DMS53 treated with DMSO at 0.1 percent for 48 hours (cell line): ENCODE measurements at regions not wholly inside any gene's neighbourhood (a gene's known extent, or its start where the extent isn't known, plus 50 kb on each side); places are given as distances from the start of the nearest gene placed in this dataset.
"Not testable (repeated sequence)": the region's sequence is repeated elsewhere in the genome, so short reads cannot be mapped to it uniquely, and the experiment has no call there.

Source experiments
- DNase-seq: peaks from one replicate; lab custom pipeline; 2025; ENCODE audit not compliant: unreplicated experiment; lab: John Stamatoyannopoulos, UW

- DNase-seq, result no peak
These were observed 348.7 kb upstream of the TNRC6C start for GRCh38 chr17:77609553-77610517.

DNA sequence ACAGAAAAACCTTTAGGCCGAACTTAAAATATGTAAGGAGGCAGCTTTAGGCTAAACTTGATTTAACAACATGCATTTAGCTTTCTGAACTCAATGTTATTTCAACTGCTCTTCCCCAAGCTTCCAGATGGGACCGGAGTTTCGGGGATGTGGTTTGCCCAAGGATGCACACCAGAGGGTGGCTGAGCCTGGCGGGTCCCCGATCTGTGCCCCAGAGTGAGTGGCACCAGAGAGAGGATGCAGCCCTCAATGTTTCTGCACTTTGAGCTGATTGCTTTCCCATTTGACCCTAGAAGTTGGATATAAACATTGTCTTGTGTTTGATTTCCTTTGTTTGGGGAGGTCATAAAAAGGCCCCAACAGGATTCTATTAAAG lies 348.0 kb upstream of the TNRC6C start:
- no peak for DNase-seq

- DNase-seq, result no peak
These were observed 347.5 kb upstream of the TNRC6C start for GRCh38 chr17:77610972-77611521.

- DNase-seq, result no peak
These were observed 346.6 kb upstream of the TNRC6C start for GRCh38 chr17:77611791-77612502.

GRCh38 chr17:77613218-77613617 lies 345.3 kb upstream of the TNRC6C start:
- no peak for DNase-seq

GRCh38 chr17:77613627-77614026 lies 344.9 kb upstream of the TNRC6C start:
- DNase-seq, result no peak

DNA sequence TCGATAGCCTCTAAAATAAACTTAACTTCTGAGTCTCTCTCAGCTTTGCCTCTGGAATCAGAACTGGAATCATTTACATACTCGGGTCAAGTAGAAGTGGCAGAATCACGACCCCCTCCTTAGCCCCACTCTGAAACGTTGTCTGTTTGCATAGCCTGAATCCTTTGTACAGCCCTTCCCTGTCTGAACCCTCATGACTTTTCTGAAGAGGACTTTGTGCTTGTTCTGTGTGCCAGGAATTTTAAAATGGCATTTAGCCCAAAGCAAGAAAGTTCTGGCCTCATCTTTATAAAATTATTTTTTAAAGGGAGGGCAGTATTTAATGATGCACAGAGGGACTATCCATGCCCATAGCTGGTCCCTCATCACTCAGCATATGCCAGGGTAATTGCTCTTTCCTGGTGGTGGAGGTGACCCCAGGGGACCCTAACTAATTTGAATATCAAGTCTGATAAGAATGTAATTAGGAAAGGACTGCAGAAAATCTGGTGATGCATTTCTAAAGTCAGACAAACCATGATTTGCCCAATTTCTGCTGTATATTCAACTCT lies 342.7 kb upstream of the TNRC6C start:
- DNase-seq, result no peak

DNA sequence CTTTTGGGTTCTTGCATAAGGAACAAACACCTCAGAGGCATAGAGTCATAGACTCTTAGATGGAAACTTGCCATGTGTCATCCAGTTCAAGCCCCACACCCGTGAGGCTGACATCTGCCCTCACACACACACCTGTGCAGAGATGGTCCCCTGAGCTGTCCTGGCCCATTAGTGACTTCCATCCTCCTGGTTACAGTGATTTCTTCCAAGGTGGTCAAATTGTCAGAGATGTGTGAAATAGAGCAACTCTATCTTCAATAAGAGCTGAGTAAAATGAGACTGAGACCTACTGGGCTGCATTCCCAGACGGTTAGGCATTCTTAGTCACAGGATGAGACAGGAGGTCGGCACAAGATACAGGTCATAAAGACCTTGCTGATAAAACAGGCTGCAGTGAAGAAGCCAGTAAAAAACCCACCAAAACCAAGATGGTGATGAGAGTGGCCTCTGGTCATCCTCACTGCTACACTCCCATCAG lies 342.2 kb upstream of the TNRC6C start:
- no peak for DNase-seq

- no peak for DNase-seq
These were observed 341.0 kb upstream of the TNRC6C start for GRCh38 chr17:77617516-77617915.

DNA sequence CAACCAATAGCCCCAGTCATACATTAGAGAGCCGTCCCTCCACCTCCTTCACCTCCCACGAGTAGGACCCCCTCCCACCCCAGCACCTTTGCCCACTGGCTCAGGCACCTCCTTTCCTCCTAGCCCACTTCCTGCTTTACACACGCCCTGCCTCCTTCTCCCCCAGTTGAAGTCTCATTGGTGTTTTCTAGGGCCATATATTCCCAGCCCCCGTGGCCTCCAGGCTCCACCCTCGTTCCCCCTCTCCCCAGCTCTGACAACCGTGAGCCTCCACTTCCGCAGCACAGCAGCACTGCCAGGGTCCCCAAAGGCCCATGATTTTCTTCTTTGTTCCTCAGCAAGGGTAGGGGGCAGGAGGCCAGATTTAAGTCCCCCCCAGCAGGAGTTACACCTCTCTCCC lies 340.3 kb upstream of the TNRC6C start:
- DNase-seq, result no peak

- no peak for DNase-seq
These were observed 339.8 kb upstream of the TNRC6C start for GRCh38 chr17:77618731-77619130.

DNA sequence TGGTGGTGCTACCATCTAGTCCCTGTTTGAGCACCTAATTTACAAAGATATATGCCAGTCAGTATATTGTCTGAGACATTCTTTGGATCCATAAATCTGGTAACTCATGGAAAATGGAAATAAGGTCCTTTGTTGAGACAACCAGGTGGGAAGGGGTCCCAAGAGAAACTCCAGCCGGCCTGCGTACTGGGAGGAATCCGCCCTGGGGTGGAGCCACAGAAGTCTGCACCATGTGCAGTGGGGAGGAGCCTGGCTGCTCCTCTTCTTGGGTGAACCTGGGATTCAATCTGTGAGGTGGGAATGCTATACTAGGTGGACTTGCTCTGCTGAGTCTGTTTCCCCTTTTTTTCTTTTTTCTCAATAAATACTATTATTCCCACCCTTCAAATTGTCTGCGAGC lies 339.2 kb upstream of the TNRC6C start:
- no peak for DNase-seq

DNA sequence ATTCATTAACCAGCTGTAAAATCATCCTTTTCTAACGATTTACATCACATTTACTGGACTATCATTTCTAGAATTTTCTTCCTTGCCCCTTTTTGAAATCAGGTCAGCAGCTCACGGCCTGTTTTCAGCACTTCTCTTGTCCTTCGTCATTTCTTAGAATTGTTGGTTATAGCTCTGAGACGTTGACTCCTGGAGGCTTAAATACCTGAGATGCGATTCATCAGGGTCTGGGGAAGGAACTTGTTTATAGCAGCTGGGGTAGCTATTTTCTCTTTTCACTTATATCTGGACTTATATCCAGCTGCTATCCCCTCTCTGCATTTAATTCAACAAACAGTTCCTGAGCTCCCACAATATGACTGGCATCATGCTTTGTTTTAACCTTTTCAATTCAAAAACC lies 338.7 kb upstream of the TNRC6C start:
- no peak for DNase-seq

GRCh38 chr17:77620282-77620681 lies 338.2 kb upstream of the TNRC6C start:
- no peak for DNase-seq

DNA sequence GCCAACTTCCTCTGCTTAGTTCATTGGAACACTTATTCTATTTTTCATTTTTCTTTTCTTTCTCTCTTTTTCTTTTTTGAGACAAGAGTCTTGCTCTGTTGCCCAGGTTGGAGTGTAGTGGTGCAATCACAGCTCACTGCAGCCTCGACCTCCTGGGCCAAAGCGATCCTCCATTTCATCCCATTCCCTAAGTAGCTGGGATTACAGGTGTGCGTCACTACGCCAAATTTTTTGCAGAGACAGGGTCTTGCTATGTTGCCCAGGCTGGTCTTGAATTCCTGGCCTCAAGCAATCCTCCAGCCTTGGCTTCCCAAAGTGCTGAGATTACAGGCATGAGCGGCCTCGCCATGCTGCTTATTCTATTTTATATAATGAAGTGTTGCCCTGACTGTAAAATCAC lies 336.4 kb upstream of the TNRC6C start:
- DNase-seq, result not testable (repeated sequence)

DNA sequence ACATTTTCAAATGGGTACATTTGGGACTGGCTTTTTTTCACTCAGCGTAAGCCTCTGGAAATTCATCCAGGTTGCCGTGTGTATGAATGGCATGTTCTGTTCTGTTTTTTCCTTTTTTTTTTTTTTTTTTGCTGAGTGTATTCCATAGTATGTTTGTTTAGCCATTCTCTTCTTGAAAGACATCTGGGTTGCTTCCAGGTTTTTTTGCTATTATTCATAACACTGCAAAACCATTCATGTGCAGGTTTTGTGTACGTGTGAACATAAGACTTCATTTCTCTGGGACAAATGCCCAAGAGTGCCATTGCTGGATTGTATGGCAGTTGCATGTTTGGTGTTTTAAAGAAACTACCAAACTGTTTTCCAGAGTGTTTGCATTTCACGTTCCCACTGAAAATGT lies 335.9 kb upstream of the TNRC6C start:
- DNase-seq, result no peak

DNA sequence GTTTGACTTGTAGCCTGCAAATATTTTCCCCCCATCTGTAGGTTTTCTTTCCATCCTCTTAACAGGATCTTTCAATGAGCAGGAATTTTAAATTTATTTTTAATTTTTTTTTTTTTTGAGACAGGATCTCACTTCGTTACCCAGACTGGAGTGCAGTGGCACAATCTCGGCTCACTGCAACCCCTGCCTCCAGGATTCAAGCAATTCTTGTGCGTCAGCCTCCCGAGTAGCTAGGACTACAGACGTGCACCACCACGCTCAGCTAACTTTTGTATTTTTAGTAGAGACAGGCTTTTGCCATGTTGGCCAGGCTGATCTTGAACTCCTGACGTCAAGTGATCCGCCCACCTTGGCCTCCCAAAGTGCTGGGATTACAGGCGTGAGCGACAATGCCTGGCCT lies 335.2 kb upstream of the TNRC6C start:
- DNase-seq, result not testable (repeated sequence)

- DNase-seq, result no peak
These were observed 330.5 kb upstream of the TNRC6C start for GRCh38 chr17:77628035-77628434.

DNA sequence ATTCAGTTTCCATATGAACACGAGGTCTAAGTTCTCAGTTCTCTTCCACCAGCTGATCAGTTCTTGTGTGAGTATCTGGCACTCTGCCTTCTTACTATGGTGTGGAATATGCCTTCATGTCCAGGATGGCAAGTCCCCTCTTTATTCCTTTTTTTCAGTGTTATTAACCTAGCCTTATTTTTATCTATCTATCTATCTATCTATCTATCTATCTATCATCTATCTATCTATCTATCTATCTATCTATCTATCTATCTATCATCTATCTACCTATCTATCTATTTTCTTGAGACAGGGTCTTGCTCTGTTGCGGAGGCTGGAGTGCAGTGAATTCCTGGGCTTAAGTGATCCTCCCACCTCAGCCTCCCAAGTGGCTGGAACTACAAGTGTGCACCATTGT lies 329.2 kb upstream of the TNRC6C start:
- DNase-seq, result not testable (repeated sequence)

DNA sequence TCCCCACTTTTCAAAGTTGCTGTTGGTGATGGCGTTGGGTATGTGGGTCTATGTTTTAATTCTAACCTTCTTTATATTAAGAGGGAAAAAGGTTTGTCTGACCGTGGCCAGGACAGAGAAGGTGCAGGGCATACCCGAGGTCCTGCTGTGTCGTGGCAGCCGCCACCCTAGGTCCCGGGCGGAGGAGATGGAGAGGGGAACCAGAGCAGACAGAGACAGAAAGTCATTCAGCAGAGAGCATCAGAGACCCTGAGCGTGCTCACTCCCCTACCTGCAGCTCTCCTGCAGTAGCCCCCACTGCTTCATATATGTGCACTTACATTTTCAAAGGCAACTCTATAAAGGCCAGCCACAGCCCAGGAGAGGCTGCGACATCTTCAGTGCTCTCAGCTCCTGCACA lies 327.2 kb upstream of the TNRC6C start:
- DNase-seq, result no peak

DNA sequence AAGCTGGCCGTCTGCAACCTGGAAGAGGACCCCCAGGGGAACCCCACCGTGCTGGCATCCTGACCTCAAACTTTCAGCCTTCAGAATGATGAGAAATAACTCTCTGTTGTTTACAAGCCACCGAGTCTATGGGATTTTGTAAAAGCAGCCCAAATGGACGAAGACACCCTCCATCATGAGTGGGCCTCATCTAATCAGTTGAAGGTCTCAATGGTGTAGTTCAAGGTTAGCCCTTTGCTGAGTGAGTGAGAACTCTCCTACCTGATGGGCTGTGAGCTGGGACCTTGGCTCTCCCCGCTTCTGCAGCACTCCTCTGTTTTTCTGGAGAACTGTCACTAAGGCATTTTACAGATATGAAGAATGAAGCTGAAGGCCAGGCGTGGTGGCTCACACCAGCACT lies 325.9 kb upstream of the TNRC6C start:
- no peak for DNase-seq

GRCh38 chr17:77634710-77635109 lies 323.8 kb upstream of the TNRC6C start:
- DNase-seq, result no peak
